H1 (cell line): ENCODE measurements at regions not wholly inside any gene's neighbourhood (a gene's known extent, or its start where the extent isn't known, plus 50 kb on each side); places are given as distances from the start of the nearest gene placed in this dataset.

ENCODE experiments used
- CTCF ChIA-PET: fragments of 300-600 bp; sonication (Branson Sonifier 250); formaldehyde crosslinking; loops from one replicate; lab custom pipeline; 2021; ENCODE audit not compliant: partially characterized antibody; lab: Charles Lee
- POLR2A ChIA-PET: fragments of 300-600 bp; sonication (Branson Sonifier 250); formaldehyde crosslinking; loops from one replicate; lab custom pipeline; 2021; ENCODE audit warnings: inconsistent platforms; ENCODE audit not compliant: partially characterized antibody; lab: Charles Lee
- DNase-seq, 2 experiments: peaks; one replicate each; pipeline versions ENCODE4 v3.0.0 to v3.0.0-alpha.2; 2010 to 2022; ENCODE audit warnings: low spot score in 2 of 2, low read depth in 1 of 2, mixed read lengths in 1 of 2
- FAIRE-seq: peaks from 2 replicates; lab custom pipeline; 2011; peaks lifted over from hg19 to GRCh38; lab: Jason Lieb, UNC
- H2AFZ ChIP-seq: 2 replicates; pipeline ENCODE4 v1.8.1; 2012; ENCODE audit warnings: low read length, inconsistent platforms
- H2AK5ac ChIP-seq: 2 replicates; pipeline ENCODE4 v1.6.1; 2013; ENCODE audit warnings: low read depth, low read length
- H2BK120ac ChIP-seq: replicated peaks from 2 replicates; pipeline ENCODE3; 2013; ENCODE audit warnings: low read depth, low read length, inconsistent platforms
- H2BK12ac ChIP-seq: 2 replicates; pipeline ENCODE4 v1.6.1; 2013; ENCODE audit warnings: low read depth, low read length
- H2BK15ac ChIP-seq: 2 replicates; pipeline ENCODE4 v1.6.1; 2013; ENCODE audit warnings: low read length
- H2BK20ac ChIP-seq: 2 replicates; pipeline ENCODE4 v1.6.1; 2013; ENCODE audit warnings: low read length
- H2BK5ac ChIP-seq: 2 replicates; pipeline ENCODE4 v1.6.1; 2013; ENCODE audit warnings: low read depth, low read length
- H3K14ac ChIP-seq: 2 replicates; pipeline ENCODE4 v1.6.1; 2013; ENCODE audit warnings: inconsistent platforms; ENCODE audit not compliant: insufficient read length
- H3K18ac ChIP-seq: 2 replicates; pipeline ENCODE4 v1.6.1; 2013; ENCODE audit warnings: low read length; ENCODE audit errors: extremely low read depth
- H3K23ac ChIP-seq: 2 replicates; pipeline ENCODE4 v1.6.1; 2013; ENCODE audit warnings: inconsistent platforms; ENCODE audit not compliant: insufficient read length
- H3K23me2 ChIP-seq: 2 replicates; pipeline ENCODE4 v1.6.1; 2013; ENCODE audit warnings: low read depth, low read length
- H3K27ac ChIP-seq: 2 replicates; pipeline ENCODE4 v1.6.1; 2011; ENCODE audit warnings: low read depth, low read length, inconsistent platforms
- H3K27me3 ChIP-seq, 4 experiments: replicated peaks in 1 of 4; 1 replicate in 1 of 4; 2 replicates in 3 of 4; pipeline versions ENCODE4 v1.6.1 to v1.8.1; 2011 to 2013; ENCODE audit warnings: low read length in 3 of 4, mild to moderate bottlenecking in 3 of 4, inconsistent platforms in 2 of 4, mixed read lengths in 2 of 4, moderate library complexity in 1 of 4; ENCODE audit not compliant: control insufficient read depth in 3 of 4, insufficient read depth in 3 of 4; ENCODE audit errors: extremely low read depth in 1 of 4
- H3K36me3 ChIP-seq, 4 experiments: 2 replicates each; pipeline versions ENCODE4 v1.6.1 to v1.8.1; 2011 to 2013; ENCODE audit warnings: mild to moderate bottlenecking in 4 of 4, low read length in 3 of 4, moderate library complexity in 2 of 4, control low read depth in 1 of 4, inconsistent platforms in 1 of 4; ENCODE audit not compliant: insufficient read depth in 4 of 4, control insufficient read depth in 2 of 4
- H3K4ac ChIP-seq: replicated peaks from 2 replicates; pipeline ENCODE3; 2013; ENCODE audit warnings: low read length, low read depth, mixed read lengths, inconsistent platforms; ENCODE audit not compliant: insufficient read length
- H3K4me1 ChIP-seq, 4 experiments: replicated peaks in 1 of 4; 1 replicate in 1 of 4; 2 replicates in 3 of 4; pipeline versions ENCODE4 v1.6.1 to v1.8.1; 2011 to 2013; ENCODE audit warnings: low read length in 3 of 4, inconsistent platforms in 2 of 4, mixed read lengths in 1 of 4; ENCODE audit not compliant: insufficient read depth in 4 of 4, control insufficient read depth in 3 of 4
- H3K4me2 ChIP-seq, 2 experiments: 2 replicates each; pipeline versions ENCODE4 v1.6.1 to v1.8.1; 2011 to 2013; ENCODE audit warnings: low read depth in 2 of 2, low read length in 2 of 2, control low read depth in 1 of 2, inconsistent platforms in 1 of 2, mild to moderate bottlenecking in 1 of 2; ENCODE audit not compliant: insufficient read depth in 1 of 2
- H3K4me3 ChIP-seq, 4 experiments: fragments of 200-600, 300-600 bp in 1 of 4; sonication (generic), shearing (Covaris generic), sonication (Bioruptor Twin) in 1 of 4; 2 replicates each; pipeline versions ENCODE4 v1.5.1 to v1.8.1; 2011 to 2016; ENCODE audit warnings: low read length in 4 of 4, low read depth in 3 of 4, control low read depth in 2 of 4, inconsistent platforms in 2 of 4, mild to moderate bottlenecking in 2 of 4, mixed read lengths in 1 of 4, moderate library complexity in 1 of 4; ENCODE audit not compliant: insufficient read depth in 2 of 4; ENCODE audit errors: extremely low read depth in 1 of 4
- H3K56ac ChIP-seq: replicated peaks from 2 replicates; pipeline ENCODE3; 2013; ENCODE audit warnings: low read depth, mild to moderate bottlenecking, mixed read lengths, low read length, inconsistent platforms; ENCODE audit not compliant: insufficient read length
- H3K79me1 ChIP-seq: 2 replicates; pipeline ENCODE4 v1.6.1; 2013; ENCODE audit warnings: low read depth, low read length, control low read depth
- H3K79me2 ChIP-seq, 2 experiments: 2 replicates each; pipeline versions ENCODE4 v1.6.1 to v1.8.1; 2012 to 2013; ENCODE audit warnings: low read length in 2 of 2, mild to moderate bottlenecking in 2 of 2, inconsistent platforms in 1 of 2; ENCODE audit not compliant: insufficient read depth in 2 of 2, control insufficient read depth in 1 of 2
- H3K9ac ChIP-seq, 4 experiments: replicated peaks in 1 of 4; 1 replicate in 1 of 4; 2 replicates in 3 of 4; pipeline versions ENCODE4 v1.6.1 to v1.8.1; 2011 to 2013; ENCODE audit warnings: low read depth in 3 of 4, low read length in 3 of 4, control low read depth in 2 of 4, mild to moderate bottlenecking in 2 of 4, moderate library complexity in 2 of 4, inconsistent platforms in 1 of 4; ENCODE audit errors: extremely low read depth in 1 of 4
- H3K9me3 ChIP-seq, 2 experiments: 2 replicates each; pipeline versions ENCODE4 v1.6.1 to v1.8.1; 2012 to 2013; ENCODE audit warnings: mild to moderate bottlenecking in 2 of 2, moderate library complexity in 2 of 2, control low read depth in 1 of 2, inconsistent platforms in 1 of 2, low read depth in 1 of 2, low read length in 1 of 2, mixed read lengths in 1 of 2; ENCODE audit not compliant: insufficient read depth in 2 of 2
- H4K20me1 ChIP-seq, 2 experiments: replicated peaks in 1 of 2; 2 replicates each; pipeline versions ENCODE3 to v1.8.1; 2011 to 2013; ENCODE audit warnings: inconsistent platforms in 2 of 2, low read length in 2 of 2, mild to moderate bottlenecking in 1 of 2; ENCODE audit not compliant: insufficient read depth in 2 of 2, control insufficient read depth in 1 of 2
- H4K5ac ChIP-seq: 2 replicates; pipeline ENCODE4 v1.6.1; 2013; ENCODE audit warnings: low read length, low read depth, mixed read lengths, inconsistent platforms; ENCODE audit not compliant: insufficient read length
- H4K8ac ChIP-seq: 2 replicates; pipeline ENCODE4 v1.8.0; 2013; ENCODE audit warnings: mild to moderate bottlenecking, moderate library complexity, low read length, inconsistent platforms; ENCODE audit not compliant: insufficient read depth; ENCODE audit errors: extremely low read depth
- H4K91ac ChIP-seq: replicated peaks from 2 replicates; pipeline ENCODE3; 2013; ENCODE audit warnings: low read length, mixed read lengths, inconsistent platforms; ENCODE audit not compliant: insufficient read length
- ASH2L ChIP-seq: fragments of 200-600, 300-600 bp; sonication (generic); IDR thresholded peaks from one replicate; pipeline ENCODE4 v1.7.1; 2017; ENCODE audit warnings: low read length
- BRCA1 ChIP-seq: IDR thresholded peaks from 2 replicates; pipeline ENCODE4 v1.6.1; 2012; ENCODE audit warnings: low read depth, low read length, improper control_type of control experiment
- FOSL1 ChIP-seq: IDR thresholded peaks from 2 replicates; pipeline ENCODE4 v1.6.1; 2011; ENCODE audit warnings: mild to moderate bottlenecking, low read depth, low read length, moderate library complexity; ENCODE audit not compliant: insufficient read depth
- JUN ChIP-seq: IDR thresholded peaks from 2 replicates; pipeline ENCODE4 v1.6.1; 2011; ENCODE audit warnings: low read depth, mild to moderate bottlenecking, improper control_type of control experiment, low read length
- NANOG ChIP-seq: IDR thresholded peaks from 2 replicates; pipeline ENCODE4 v1.6.1; 2011; ENCODE audit warnings: low read length, low read depth, mild to moderate bottlenecking, inconsistent platforms; ENCODE audit not compliant: insufficient read depth, poor library complexity, severe bottlenecking
- RNF2 ChIP-seq: fragments of 200-900, 300-1000 bp; sonication (generic); IDR thresholded peaks from 2 replicates; pipeline ENCODE4 v1.7.1; 2016; ENCODE audit warnings: borderline replicate concordance, low read depth, mild to moderate bottlenecking, antibody characterized with exemption, low read length; ENCODE audit not compliant: poor library complexity, severe bottlenecking; ENCODE audit errors: missing control alignments
- SIN3A ChIP-seq, 2 experiments: IDR thresholded peaks in 1 of 2; conservative IDR thresholded peaks in 1 of 2; 2 replicates each; pipeline ENCODE4 v1.6.1; 2011 to 2012; ENCODE audit warnings: low read length in 2 of 2, improper control_type of control experiment in 1 of 2, low read depth in 1 of 2, mild to moderate bottlenecking in 1 of 2
- SIX5 ChIP-seq: IDR thresholded peaks from 2 replicates; pipeline ENCODE4 v1.6.1; 2011; ENCODE audit warnings: mild to moderate bottlenecking, low read depth, low read length
- SP2 ChIP-seq: IDR thresholded peaks from 2 replicates; pipeline ENCODE4 v1.6.1; 2012; ENCODE audit warnings: mild to moderate bottlenecking, low read length, inconsistent platforms
- SUZ12 ChIP-seq: fragments of 200-600 bp; sonication (generic); IDR thresholded peaks from 2 replicates; pipeline ENCODE4 v1.6.1; 2012; ENCODE audit warnings: mild to moderate bottlenecking, inconsistent platforms, low read length, moderate library complexity, mixed read lengths
- TCF12 ChIP-seq: IDR thresholded peaks from 2 replicates; pipeline ENCODE4 v1.6.1; 2011; ENCODE audit warnings: low read depth, mild to moderate bottlenecking, low read length
- TEAD4 ChIP-seq: IDR thresholded peaks from 2 replicates; pipeline ENCODE4 v1.6.1; 2012; ENCODE audit warnings: low read depth, low read length, inconsistent platforms, mixed read lengths
- WGBS, 2 experiments: shearing (Covaris generic) in 1 of 2; methylation state at CpG; one replicate each; pipeline versions ENCODE4 v1.1.6 to v1.1.7; 2013 to 2015; ENCODE audit warnings: low lambda C conversion rate in 2 of 2, mixed read lengths in 2 of 2, inconsistent platforms in 1 of 2, low coverage in 1 of 2, missing lambda C conversion rate in 1 of 2; ENCODE audit not compliant: insufficient replicate concordance in 2 of 2, insufficient coverage in 1 of 2, insufficient read length in 1 of 2; ENCODE audit errors: extremely low coverage in 1 of 2, missing lambda C conversion rate in 1 of 2; 5-methylcytosine and 5-hydroxymethylcytosine counted together
- TF ChIP-seq, protein P1 (sequence below): IDR thresholded peaks from 2 replicates; pipeline ENCODE4 v1.6.1; 2011; ENCODE audit warnings: low read depth, mild to moderate bottlenecking, low read length; ENCODE audit not compliant: insufficient read depth
- TF ChIP-seq, protein P2 (sequence below): IDR thresholded peaks from 2 replicates; pipeline ENCODE4 v1.6.1; 2012; ENCODE audit warnings: inconsistent platforms

- no peak overlapping the region for H2AFZ ChIP-seq
- no peak for DNase-seq
- H3K4ac ChIP-seq, result no peak overlapping the region
- H3K23me2 ChIP-seq, result no peaks in the 10 kb centered on the region
- no peak overlapping the region for H2BK12ac ChIP-seq
- no peak overlapping the region for H3K9ac ChIP-seq
- H3K9me3 ChIP-seq, result no peaks in the 10 kb centered on the region
- H3K36me3 ChIP-seq, result no peaks in the 10 kb centered on the region
- H3K4me2 ChIP-seq, result no peak overlapping the region
- no peak overlapping the region for H3K56ac ChIP-seq
- no peak overlapping the region for H4K8ac ChIP-seq
- H3K27ac ChIP-seq, result no peak overlapping the region
- no peak overlapping the region for H3K23ac ChIP-seq
- no peak overlapping the region for H4K5ac ChIP-seq
- H2BK120ac ChIP-seq, result no peak overlapping the region
- H3K79me2 ChIP-seq, result no peaks in the 10 kb centered on the region
- whole genome bisulfite sequencing, 2 experiments, result 95% methylated on average over 3 of the region's 3 CpGs; no CpG with 5 or more reads in 1 of the 2 experiments
- no peaks in the 10 kb centered on the region for H4K20me1 ChIP-seq
- H2BK20ac ChIP-seq, result no peak overlapping the region
- ChIA-PET CTCF (interaction anchor here (0.6 to 1.4 kb wide), 3 partner anchors 25 to 428 kb away, joined by 3 read pairs; no protein-coding TSS in a partner anchor), POLR2A (no interaction called here)
- H2BK15ac ChIP-seq, result no peak overlapping the region
- no peak overlapping the region for H4K91ac ChIP-seq
- H2BK5ac ChIP-seq, result no peak overlapping the region
- no peak overlapping the region for H3K14ac ChIP-seq
- no peaks in the 10 kb centered on the region for H3K4me1 ChIP-seq
- no peaks in the 10 kb centered on the region for H3K79me1 ChIP-seq
- H2AK5ac ChIP-seq, result no peak overlapping the region
- no peaks in the 10 kb centered on the region for H3K27me3 ChIP-seq
- FAIRE-seq, result no peak
- H3K4me3 ChIP-seq, result no peak overlapping the region
- no peak overlapping the region for H3K18ac ChIP-seq
- TF ChIP-seq BRCA1 (no peak), SUZ12 (no peak), NANOG (no peak), SIN3A (conservative IDR thresholded peaks at IDR 0.05 in 1 of 2, IDR thresholded peaks at IDR 0.05 in 1 of 2; ENCODE audit: low read depth in 1 of 2, low read length in 2 of 2) (no peak), SIX5 (no peak), FOSL1 (no peak), ASH2L (no peak), TEAD4 (no peak), TCF12 (no peak), JUN (no peak), SP2 (no peak), RNF2 (no peak)
- TF ChIP-seq, protein P1, sequence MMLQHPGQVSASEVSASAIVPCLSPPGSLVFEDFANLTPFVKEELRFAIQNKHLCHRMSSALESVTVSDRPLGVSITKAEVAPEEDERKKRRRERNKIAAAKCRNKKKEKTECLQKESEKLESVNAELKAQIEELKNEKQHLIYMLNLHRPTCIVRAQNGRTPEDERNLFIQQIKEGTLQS, result no peak
- TF ChIP-seq, protein P2, sequence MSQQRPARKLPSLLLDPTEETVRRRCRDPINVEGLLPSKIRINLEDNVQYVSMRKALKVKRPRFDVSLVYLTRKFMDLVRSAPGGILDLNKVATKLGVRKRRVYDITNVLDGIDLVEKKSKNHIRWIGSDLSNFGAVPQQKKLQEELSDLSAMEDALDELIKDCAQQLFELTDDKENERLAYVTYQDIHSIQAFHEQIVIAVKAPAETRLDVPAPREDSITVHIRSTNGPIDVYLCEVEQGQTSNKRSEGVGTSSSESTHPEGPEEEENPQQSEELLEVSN, result no peak
These were observed 589.7 kb downstream of the LIG4 start for GRCh38 chr13:107625648-107626047.
